Testis (tissue), 2 donors: ENCODE measurements at regions not wholly inside any gene's neighbourhood (a gene's known extent, or its start where the extent isn't known, plus 50 kb on each side); places are given as distances from the start of the nearest gene placed in this dataset.
A peak's percentile ranks its signal among the peaks of the same experiment; 100 is the strongest.

ENCODE experiments used
- DNase-seq: peaks from one replicate; pipeline ENCODE4 v3.0.0-alpha.2; 2019
- H3K27ac ChIP-seq, 2 donors: fragments of 200-600 bp; sonication (generic); one replicate each; pipeline ENCODE4 v1.5.1; 2019
- H3K27me3 ChIP-seq: fragments of 200-600 bp; sonication (generic); one replicate; pipeline ENCODE4 v1.5.1; 2019
- H3K36me3 ChIP-seq: fragments of 200-600 bp; sonication (generic); one replicate; pipeline ENCODE4 v1.5.1; 2017; ENCODE audit warnings: low read depth; ENCODE audit errors: missing control alignments
- H3K4me1 ChIP-seq: fragments of 200-600 bp; sonication (generic); one replicate; pipeline ENCODE4 v1.5.1; 2019
- H3K4me3 ChIP-seq, 2 donors: fragments of 200-600 bp; sonication (generic); one replicate each; pipeline ENCODE4 v1.5.1; 2017 to 2019
- H3K9me3 ChIP-seq: fragments of 200-600 bp; sonication (generic); one replicate; pipeline ENCODE4 v1.5.1; 2017
- POLR2A ChIP-seq: fragments of 450-650 bp; IDR thresholded peaks from one replicate; pipeline ENCODE4 v1.6.1; 2017; ENCODE audit warnings: antibody characterized with exemption, mild to moderate bottlenecking, moderate library complexity
- WGBS, 2 donors: methylation state at CpG; one replicate each; pipeline ENCODE4 v1.1.5; 2018; 5-methylcytosine and 5-hydroxymethylcytosine counted together
- intact Hi-C: fragments of 100-400 bp; cut with DNase I; formaldehyde crosslinking; loops from one replicate; pipeline ENCODE4 v1.15.1; 2023; ENCODE audit warnings: low total_unique reads
- TF ChIP-seq, protein P1 (sequence below), 3 experiments: fragments of 450-650 bp in 2 of 3; fragments of 200-600 bp in 1 of 3; sonication (generic) in 1 of 3; IDR thresholded peaks; one replicate each; pipeline ENCODE4 v1.5.1; 2016 to 2019; ENCODE audit warnings: antibody characterized with exemption in 3 of 3, mild to moderate bottlenecking in 2 of 3, moderate library complexity in 1 of 3

GRCh38 chr2:191533693-191534180 lies 144.2 kb upstream of the NABP1 start:
- Histone ChIP-seq H3K36me3 (no peaks in the 10 kb centered on the region), H3K4me1 (no peaks in the 10 kb centered on the region), H3K27me3 (no peaks in the 10 kb centered on the region), H3K27ac (no peak overlapping the region), H3K4me3 (no peak overlapping the region), H3K9me3 (no peaks in the 10 kb centered on the region)
- WGBS, 2 donors: 81 to 88% methylated on average over 1 of the region's 1 CpG
- DNase-seq: no peak
- intact Hi-C loops: no loop called here
- TF ChIP-seq, protein P1, sequence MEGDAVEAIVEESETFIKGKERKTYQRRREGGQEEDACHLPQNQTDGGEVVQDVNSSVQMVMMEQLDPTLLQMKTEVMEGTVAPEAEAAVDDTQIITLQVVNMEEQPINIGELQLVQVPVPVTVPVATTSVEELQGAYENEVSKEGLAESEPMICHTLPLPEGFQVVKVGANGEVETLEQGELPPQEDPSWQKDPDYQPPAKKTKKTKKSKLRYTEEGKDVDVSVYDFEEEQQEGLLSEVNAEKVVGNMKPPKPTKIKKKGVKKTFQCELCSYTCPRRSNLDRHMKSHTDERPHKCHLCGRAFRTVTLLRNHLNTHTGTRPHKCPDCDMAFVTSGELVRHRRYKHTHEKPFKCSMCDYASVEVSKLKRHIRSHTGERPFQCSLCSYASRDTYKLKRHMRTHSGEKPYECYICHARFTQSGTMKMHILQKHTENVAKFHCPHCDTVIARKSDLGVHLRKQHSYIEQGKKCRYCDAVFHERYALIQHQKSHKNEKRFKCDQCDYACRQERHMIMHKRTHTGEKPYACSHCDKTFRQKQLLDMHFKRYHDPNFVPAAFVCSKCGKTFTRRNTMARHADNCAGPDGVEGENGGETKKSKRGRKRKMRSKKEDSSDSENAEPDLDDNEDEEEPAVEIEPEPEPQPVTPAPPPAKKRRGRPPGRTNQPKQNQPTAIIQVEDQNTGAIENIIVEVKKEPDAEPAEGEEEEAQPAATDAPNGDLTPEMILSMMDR (IDR thresholded peaks at IDR 0.05): no peak
- TF ChIP-seq POLR2A: no peak

DNA sequence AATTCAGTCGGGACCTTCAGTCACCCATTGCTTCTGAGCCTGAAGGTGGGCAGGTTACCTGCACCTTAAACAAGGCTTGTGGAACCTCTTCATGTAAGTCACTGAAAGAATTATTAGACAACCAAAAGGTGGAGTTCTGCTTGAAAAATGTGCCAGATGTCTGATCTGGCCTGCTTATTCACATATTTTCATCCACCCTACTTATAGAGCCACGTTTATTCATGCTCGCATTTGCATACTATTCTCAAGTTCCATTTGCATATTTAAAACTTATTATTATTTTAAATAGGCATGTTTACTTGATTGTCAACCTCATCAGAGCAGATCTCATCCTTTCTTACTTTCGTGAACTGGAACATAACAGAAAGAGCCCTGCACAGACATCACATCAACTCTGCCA lies 140.0 kb upstream of the NABP1 start:
- DNase-seq: no peak
- no peaks in the 10 kb centered on the region for H3K9me3 ChIP-seq
- H3K27me3 ChIP-seq: no peaks in the 10 kb centered on the region
- intact Hi-C loops: no loop called here
- TF ChIP-seq POLR2A: no peak
- TF ChIP-seq, protein P1 (IDR thresholded peaks at IDR 0.05): no peak
- H3K27ac ChIP-seq: no peak overlapping the region
- no peaks in the 10 kb centered on the region for H3K36me3 ChIP-seq
- no peak overlapping the region for H3K4me3 ChIP-seq
- WGBS, 2 donors: 90 to 91% methylated on average over 4 of the region's 4 CpGs
- H3K4me1 ChIP-seq: no peaks in the 10 kb centered on the region

GRCh38 chr2:191538334-191538903 lies 139.5 kb upstream of the NABP1 start:
- TF ChIP-seq POLR2A: no peak
- TF ChIP-seq, protein P1 (IDR thresholded peaks at IDR 0.05): no peak
- Histone ChIP-seq H3K4me1 (no peaks in the 10 kb centered on the region), H3K27me3 (no peaks in the 10 kb centered on the region), H3K9me3 (no peaks in the 10 kb centered on the region), H3K27ac (no peak overlapping the region), H3K36me3 (no peaks in the 10 kb centered on the region), H3K4me3 (no peak overlapping the region)
- WGBS, 2 donors: 68 to 79% methylated on average over 7 of the region's 7 CpGs
- intact Hi-C loops: no loop called here
- DNase-seq: no peak

DNA sequence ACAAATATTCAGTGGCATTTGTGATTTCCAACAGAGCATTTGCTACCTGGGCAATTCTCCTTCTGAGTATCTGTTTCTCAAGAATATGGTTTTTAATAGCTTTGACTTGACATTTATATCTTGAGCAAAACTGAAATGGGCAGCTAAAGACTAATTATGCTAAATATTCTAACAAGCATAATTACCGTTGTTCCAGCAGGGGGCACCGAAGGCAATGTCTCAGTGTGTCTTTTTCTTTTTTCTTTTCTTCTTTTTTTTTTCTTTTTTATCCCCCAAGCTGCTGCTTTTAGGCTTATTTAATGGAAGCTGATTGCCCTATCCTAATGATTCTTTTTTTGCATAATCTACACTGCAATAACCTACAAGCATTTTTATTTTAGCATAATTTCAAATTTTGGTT lies 138.9 kb upstream of the NABP1 start:
- Histone ChIP-seq H3K27me3 (no peaks in the 10 kb centered on the region), H3K27ac (no peak overlapping the region), H3K9me3 (no peaks in the 10 kb centered on the region), H3K4me1 (no peaks in the 10 kb centered on the region), H3K4me3 (no peak overlapping the region), H3K36me3 (no peaks in the 10 kb centered on the region)
- 23 to 30% methylated on average over 2 of the region's 2 CpGs for WGBS, 2 donors
- TF ChIP-seq, protein P1 (IDR thresholded peaks at IDR 0.05): peak; percentile 33 to 63 (median 39)
- TF ChIP-seq POLR2A: no peak
- intact Hi-C loops: no loop called here
- DNase-seq: peak; percentile 59

DNA sequence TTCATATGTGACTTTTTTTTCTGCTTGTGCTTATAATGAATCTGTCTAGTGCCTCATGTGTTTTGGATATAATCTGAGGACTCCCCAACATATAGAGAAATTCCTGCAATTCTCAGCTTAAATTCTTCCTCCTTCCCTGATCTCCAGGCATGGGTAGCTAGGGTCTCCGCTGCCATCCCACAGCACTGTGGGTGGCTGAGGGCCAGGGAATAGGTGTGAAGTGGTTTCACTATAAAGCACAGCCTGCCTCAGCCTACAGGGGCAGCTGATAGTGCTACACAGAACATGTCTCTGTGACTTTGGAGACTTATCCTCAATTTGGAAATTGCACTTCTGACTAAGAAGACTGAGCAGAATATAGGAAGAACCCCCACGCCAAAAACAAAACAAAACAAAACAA lies 137.3 kb upstream of the NABP1 start:
- 97 to 98% methylated on average over 2 of the region's 2 CpGs for WGBS, 2 donors
- no peaks in the 10 kb centered on the region for H3K4me1 ChIP-seq
- no peaks in the 10 kb centered on the region for H3K27me3 ChIP-seq
- H3K4me3 ChIP-seq: no peak overlapping the region
- H3K36me3 ChIP-seq: no peaks in the 10 kb centered on the region
- no peaks in the 10 kb centered on the region for H3K9me3 ChIP-seq
- no peak for TF ChIP-seq POLR2A
- TF ChIP-seq, protein P1 (IDR thresholded peaks at IDR 0.05): no peak
- no peak for DNase-seq
- H3K27ac ChIP-seq: no peak overlapping the region
- intact Hi-C loops: no loop called here
